ENCODE measurements at regions not wholly inside any gene's neighbourhood (a gene's known extent, or its start where the extent isn't known, plus 50 kb on each side); places are given as distances from the start of the nearest gene placed in this dataset.

- no peaks in the 10 kb centered on the region for H3K9me2 ChIP-seq (ENCODE audit: low read depth, low read length)
- H3K79me2 ChIP-seq (ENCODE audit: insufficient read depth, low read length) = no peaks in the 10 kb centered on the region
- no peaks in the 10 kb centered on the region for H4K20me1 ChIP-seq (ENCODE audit: insufficient read depth, low read length)
- H3K4me2 ChIP-seq (ENCODE audit: low read length) = peak overlapping the region; percentile 79
- peaks cover 2% of the 10 kb centered on the region; the same call in 1 of the 2 replicates for H3K27me3 ChIP-seq (ENCODE audit: insufficient read depth, low read length)
- H3K4me1 ChIP-seq (ENCODE audit: insufficient read depth, low read length, severe bottlenecking) = peaks cover 40% of the 10 kb centered on the region
- H2AFZ ChIP-seq (ENCODE audit: low read length) = no peak overlapping the region
- no peak overlapping the region for H3K9ac ChIP-seq (ENCODE audit: low read length)
- no peaks in the 10 kb centered on the region for H3F3A ChIP-seq (ENCODE audit: insufficient read depth, low read length)
- TF ChIP-seq CTCF (IDR thresholded peaks at IDR 0.05; ENCODE audit: low read length) (no peak), EZH2 (IDR thresholded peaks at IDR 0.05; ENCODE audit: borderline replicate concordance, low read length) (no peak)
- H3K4me3 ChIP-seq (ENCODE audit: low read depth, low read length, poor library complexity, severe bottlenecking) = peak overlapping the region; percentile 69
- no peaks in the 10 kb centered on the region for H3K9me3 ChIP-seq (ENCODE audit: low read length)
- H3K27ac ChIP-seq (ENCODE audit: low read depth, low read length, poor library complexity, severe bottlenecking) = no peak overlapping the region
- H3K36me3 ChIP-seq (ENCODE audit: insufficient read depth, low read length) = peaks cover 36% of the 10 kb centered on the region
Observed at GRCh38 chr7:149622444-149623210, 125.0 kb upstream of the ZNF746 start.

GRCh38 chr7:149621776-149622175, 124.2 kb upstream of the ZNF746 start:
- no peaks in the 10 kb centered on the region for H4K20me1 ChIP-seq (ENCODE audit: insufficient read depth, low read length)
- no peak overlapping the region for H3K27ac ChIP-seq (ENCODE audit: low read depth, low read length, poor library complexity, severe bottlenecking)
- H3F3A ChIP-seq (ENCODE audit: insufficient read depth, low read length) = no peaks in the 10 kb centered on the region
- H2AFZ ChIP-seq (ENCODE audit: low read length) = no peak overlapping the region
- TF ChIP-seq CTCF (IDR thresholded peaks at IDR 0.05; ENCODE audit: low read length) (no peak), EZH2 (IDR thresholded peaks at IDR 0.05; ENCODE audit: borderline replicate concordance, low read length) (no peak)
- H3K4me3 ChIP-seq (ENCODE audit: low read depth, low read length, poor library complexity, severe bottlenecking) = peak overlapping the region; percentile 12
- peaks cover 44% of the 10 kb centered on the region for H3K36me3 ChIP-seq (ENCODE audit: insufficient read depth, low read length)
- peak overlapping the region; percentile 79 for H3K4me2 ChIP-seq (ENCODE audit: low read length)
- H3K27me3 ChIP-seq (ENCODE audit: insufficient read depth, low read length) = no peaks in the 10 kb centered on the region
- no peaks in the 10 kb centered on the region for H3K9me3 ChIP-seq (ENCODE audit: low read length)
- no peaks in the 10 kb centered on the region for H3K9me2 ChIP-seq (ENCODE audit: low read depth, low read length)
- no peaks in the 10 kb centered on the region for H3K79me2 ChIP-seq (ENCODE audit: insufficient read depth, low read length)
- H3K9ac ChIP-seq (ENCODE audit: low read length) = no peak overlapping the region
- H3K4me1 ChIP-seq (ENCODE audit: insufficient read depth, low read length, severe bottlenecking) = peaks cover 40% of the 10 kb centered on the region

- H4K20me1 ChIP-seq (ENCODE audit: insufficient read depth, low read length) = no peaks in the 10 kb centered on the region
- TF ChIP-seq CTCF (IDR thresholded peaks at IDR 0.05; ENCODE audit: low read length) = no peak
- no peak for TF ChIP-seq EZH2 (IDR thresholded peaks at IDR 0.05; ENCODE audit: borderline replicate concordance, low read length)
- no peak overlapping the region for H2AFZ ChIP-seq (ENCODE audit: low read length)
- H3K27ac ChIP-seq (ENCODE audit: low read depth, low read length, poor library complexity, severe bottlenecking) = peak overlapping the region; percentile 2
- H3K36me3 ChIP-seq (ENCODE audit: insufficient read depth, low read length) = peaks cover 50% of the 10 kb centered on the region
- no peaks in the 10 kb centered on the region for H3K79me2 ChIP-seq (ENCODE audit: insufficient read depth, low read length)
- no peak overlapping the region for H3K9ac ChIP-seq (ENCODE audit: low read length)
- H3F3A ChIP-seq (ENCODE audit: insufficient read depth, low read length) = no peaks in the 10 kb centered on the region
- H3K4me2 ChIP-seq (ENCODE audit: low read length) = peak overlapping the region; percentile 16; the same call in 1 of the 2 replicates
- H3K4me1 ChIP-seq (ENCODE audit: insufficient read depth, low read length, severe bottlenecking) = peaks cover 40% of the 10 kb centered on the region
- no peaks in the 10 kb centered on the region for H3K27me3 ChIP-seq (ENCODE audit: insufficient read depth, low read length)
- H3K9me2 ChIP-seq (ENCODE audit: low read depth, low read length) = no peaks in the 10 kb centered on the region
- H3K4me3 ChIP-seq (ENCODE audit: low read depth, low read length, poor library complexity, severe bottlenecking) = no peak overlapping the region
- H3K9me3 ChIP-seq (ENCODE audit: low read length) = no peaks in the 10 kb centered on the region
Observed at GRCh38 chr7:149620961-149621360, 123.4 kb upstream of the ZNF746 start.
